ENCODE measurements at regions not wholly inside any gene's neighbourhood (a gene's known extent, or its start where the extent isn't known, plus 50 kb on each side); places are given as distances from the start of the nearest gene placed in this dataset.
A peak's percentile ranks its signal among the peaks of the same experiment; 100 is the strongest.

GRCh38 chr6:168145747-168146596, 67.0 kb upstream of the FRMD1 start:
- Histone ChIP-seq H3K4me3 (ENCODE audit: low read depth, low read length) (no peak overlapping the region), H3K9me3 (no peaks in the 10 kb centered on the region), H3K4me1 (no peaks in the 10 kb centered on the region), H3K36me3 (ENCODE audit: control insufficient read depth, insufficient read depth, low read length) (no peaks in the 10 kb centered on the region), H3K27me3 (replicated peaks; ENCODE audit: control insufficient read depth, insufficient read depth, low read length) (no peaks in the 10 kb centered on the region)
- POLR2A ChIA-PET = no interaction called here
- BruUV-seq (replicated peaks) = no TSS peak
- TF ChIP-seq CTCF (IDR thresholded peaks at IDR 0.05; ENCODE audit: insufficient read depth in 1 of 2, low read depth in 1 of 2, low read length in 1 of 2, severe bottlenecking in 1 of 2, unreplicated experiment in 1 of 2) = no peak
- peaks cover 10% of the 10 kb centered on the region for H3K27me3 Mint-ChIP-seq (ENCODE audit: insufficient read depth, unreplicated experiment)
- DNase-seq = no peak
- no peaks in the 10 kb centered on the region for H3K9me3 Mint-ChIP-seq (ENCODE audit: unreplicated experiment)
- CTCF ChIA-PET = no interaction called here
- no peaks in the 10 kb centered on the region for H3K4me1 Mint-ChIP-seq (ENCODE audit: low read depth, unreplicated experiment)
- H3K4me3 Mint-ChIP-seq (ENCODE audit: unreplicated experiment) = no peak overlapping the region
- no peaks in the 10 kb centered on the region for H3K36me3 Mint-ChIP-seq (ENCODE audit: insufficient read depth, unreplicated experiment)
- no peak overlapping the region for H3K27ac Mint-ChIP-seq (ENCODE audit: unreplicated experiment)
- intact Hi-C loops (cut with micrococcal nuclease; ENCODE audit: unreplicated experiment) = no loop called here

- Mint-ChIP-seq H3K4me3 (ENCODE audit: unreplicated experiment) (no peak overlapping the region), H3K9me3 (ENCODE audit: unreplicated experiment) (no peaks in the 10 kb centered on the region), H3K4me1 (ENCODE audit: low read depth, unreplicated experiment) (peaks cover 9% of the 10 kb centered on the region), H3K36me3 (ENCODE audit: insufficient read depth, unreplicated experiment) (peaks cover 6% of the 10 kb centered on the region), H3K27me3 (ENCODE audit: insufficient read depth, unreplicated experiment) (peaks cover 5% of the 10 kb centered on the region), H3K27ac (ENCODE audit: unreplicated experiment) (no peak overlapping the region)
- Histone ChIP-seq H3K27me3 (replicated peaks; ENCODE audit: control insufficient read depth, insufficient read depth, low read length) (no peaks in the 10 kb centered on the region), H3K9me3 (no peaks in the 10 kb centered on the region), H3K4me1 (no peaks in the 10 kb centered on the region; the same call in 1 of the 2 replicates), H3K4me3 (ENCODE audit: low read depth, low read length) (no peak overlapping the region), H3K36me3 (ENCODE audit: control insufficient read depth, insufficient read depth, low read length) (no peaks in the 10 kb centered on the region)
- no peak for TF ChIP-seq CTCF (IDR thresholded peaks at IDR 0.05; ENCODE audit: insufficient read depth in 1 of 2, low read depth in 1 of 2, low read length in 1 of 2, severe bottlenecking in 1 of 2, unreplicated experiment in 1 of 2)
- DNase-seq = no peak
- ChIA-PET CTCF (no interaction called here), POLR2A (no interaction called here)
- no TSS peak for BruUV-seq (replicated peaks)
- intact Hi-C loops (cut with micrococcal nuclease; ENCODE audit: unreplicated experiment) = no loop called here
Observed at GRCh38 chr6:168139121-168139520, 60.1 kb upstream of the FRMD1 start.

- BruUV-seq (replicated peaks) = no TSS peak
- intact Hi-C loops (cut with micrococcal nuclease; ENCODE audit: unreplicated experiment) = no loop called here
- H3K9me3 ChIP-seq = no peaks in the 10 kb centered on the region
- Mint-ChIP-seq H3K4me3 (ENCODE audit: unreplicated experiment) (no peak overlapping the region), H3K4me1 (ENCODE audit: low read depth, unreplicated experiment) (peaks cover 9% of the 10 kb centered on the region), H3K27ac (ENCODE audit: unreplicated experiment) (peak overlapping the region; percentile 51), H3K27me3 (ENCODE audit: insufficient read depth, unreplicated experiment) (no peaks in the 10 kb centered on the region), H3K9me3 (ENCODE audit: unreplicated experiment) (no peaks in the 10 kb centered on the region), H3K36me3 (ENCODE audit: insufficient read depth, unreplicated experiment) (peaks cover 6% of the 10 kb centered on the region)
- no peak for TF ChIP-seq CTCF (IDR thresholded peaks at IDR 0.05; ENCODE audit: insufficient read depth in 1 of 2, low read depth in 1 of 2, low read length in 1 of 2, severe bottlenecking in 1 of 2, unreplicated experiment in 1 of 2)
- CTCF ChIA-PET = no interaction called here
- no peak overlapping the region for H3K4me3 ChIP-seq (ENCODE audit: low read depth, low read length)
- DNase-seq = no peak
- no peaks in the 10 kb centered on the region for H3K36me3 ChIP-seq (ENCODE audit: control insufficient read depth, insufficient read depth, low read length)
- no peaks in the 10 kb centered on the region for H3K27me3 ChIP-seq (replicated peaks; ENCODE audit: control insufficient read depth, insufficient read depth, low read length)
- POLR2A ChIA-PET = no interaction called here
- H3K4me1 ChIP-seq = no peaks in the 10 kb centered on the region; the same call in 1 of the 2 replicates
Observed at GRCh38 chr6:168138436-168138835, 59.4 kb upstream of the FRMD1 start.

All from Caco-2 (cell line).